ENCODE measurements at regions not wholly inside any gene's neighbourhood (a gene's known extent, or its start where the extent isn't known, plus 50 kb on each side); places are given as distances from the start of the nearest gene placed in this dataset.

DNA sequence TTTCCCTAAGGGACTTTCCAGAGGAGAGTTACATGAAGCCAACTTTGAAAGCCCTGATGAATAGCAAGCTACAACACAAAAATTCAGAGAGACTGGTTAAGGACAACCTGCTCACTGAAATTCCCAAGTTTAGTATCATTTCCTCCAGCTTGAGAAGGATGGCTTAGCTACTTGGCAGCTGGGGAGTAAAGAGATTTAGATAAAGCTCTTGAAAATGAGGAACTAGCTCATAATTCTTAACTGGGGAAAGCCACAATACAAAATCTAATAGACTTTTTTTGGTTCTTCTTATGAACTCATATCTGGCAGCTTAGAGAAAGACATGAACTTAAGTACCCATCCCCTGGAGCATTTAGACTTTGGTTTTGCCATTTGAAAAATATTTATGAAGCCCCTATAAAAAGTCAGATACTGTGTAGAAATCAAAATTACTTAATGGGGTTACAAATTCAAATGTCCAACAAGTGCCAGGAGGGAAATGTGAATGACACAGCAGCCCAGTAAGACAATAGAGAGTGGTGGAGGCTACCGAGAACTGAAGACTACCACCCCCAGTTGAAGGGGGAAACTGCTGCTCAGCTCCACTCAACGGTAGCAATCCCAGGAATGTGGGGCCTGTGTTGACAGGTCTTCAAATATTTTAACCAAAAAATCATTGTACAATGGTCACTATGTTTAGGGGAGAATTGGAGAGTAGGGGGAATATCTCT lies 79.4 kb upstream of the ADRB2 start:
- Histone ChIP-seq H3K79me2 (ENCODE audit: low read depth) (no peaks in the 10 kb centered on the region), H3K4me3 (no peak overlapping the region), H3F3A (ENCODE audit: insufficient read depth, low read depth) (no peaks in the 10 kb centered on the region), H3K36me3 (ENCODE audit: low read depth) (no peaks in the 10 kb centered on the region), H4K20me1 (ENCODE audit: insufficient read depth) (no peaks in the 10 kb centered on the region), H2AFZ (no peak overlapping the region), H3K27ac (no peak overlapping the region), H3K4me1 (replicated peaks; ENCODE audit: insufficient read depth) (no peaks in the 10 kb centered on the region), H3K9me2 (ENCODE audit: insufficient read depth) (no peaks in the 10 kb centered on the region), H3K4me2 (no peak overlapping the region), H3K27me3 (ENCODE audit: insufficient read depth, low read depth) (no peaks in the 10 kb centered on the region), H3K9me3 (ENCODE audit: insufficient read depth, low read depth) (no peaks in the 10 kb centered on the region)
- no peak for TF ChIP-seq EZH2 (IDR thresholded peaks at IDR 0.05; ENCODE audit: low read depth)
- TF ChIP-seq, protein P1, sequence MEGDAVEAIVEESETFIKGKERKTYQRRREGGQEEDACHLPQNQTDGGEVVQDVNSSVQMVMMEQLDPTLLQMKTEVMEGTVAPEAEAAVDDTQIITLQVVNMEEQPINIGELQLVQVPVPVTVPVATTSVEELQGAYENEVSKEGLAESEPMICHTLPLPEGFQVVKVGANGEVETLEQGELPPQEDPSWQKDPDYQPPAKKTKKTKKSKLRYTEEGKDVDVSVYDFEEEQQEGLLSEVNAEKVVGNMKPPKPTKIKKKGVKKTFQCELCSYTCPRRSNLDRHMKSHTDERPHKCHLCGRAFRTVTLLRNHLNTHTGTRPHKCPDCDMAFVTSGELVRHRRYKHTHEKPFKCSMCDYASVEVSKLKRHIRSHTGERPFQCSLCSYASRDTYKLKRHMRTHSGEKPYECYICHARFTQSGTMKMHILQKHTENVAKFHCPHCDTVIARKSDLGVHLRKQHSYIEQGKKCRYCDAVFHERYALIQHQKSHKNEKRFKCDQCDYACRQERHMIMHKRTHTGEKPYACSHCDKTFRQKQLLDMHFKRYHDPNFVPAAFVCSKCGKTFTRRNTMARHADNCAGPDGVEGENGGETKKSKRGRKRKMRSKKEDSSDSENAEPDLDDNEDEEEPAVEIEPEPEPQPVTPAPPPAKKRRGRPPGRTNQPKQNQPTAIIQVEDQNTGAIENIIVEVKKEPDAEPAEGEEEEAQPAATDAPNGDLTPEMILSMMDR (conservative IDR thresholded peaks at IDR 0.05): no peak
- CTCF ChIA-PET: no interaction called here
- POLR2A ChIA-PET (ENCODE audit: unreplicated experiment): interaction anchor here (0.6 kb wide), 1 partner anchor 8 kb away, joined by 3 read pairs; no protein-coding TSS in a partner anchor
- intact Hi-C loops (cut with micrococcal nuclease; ENCODE audit: unreplicated experiment): no loop called here
- no peak for DNase-seq
- no TSS peak for BruUV-seq (replicated peaks)

DNA sequence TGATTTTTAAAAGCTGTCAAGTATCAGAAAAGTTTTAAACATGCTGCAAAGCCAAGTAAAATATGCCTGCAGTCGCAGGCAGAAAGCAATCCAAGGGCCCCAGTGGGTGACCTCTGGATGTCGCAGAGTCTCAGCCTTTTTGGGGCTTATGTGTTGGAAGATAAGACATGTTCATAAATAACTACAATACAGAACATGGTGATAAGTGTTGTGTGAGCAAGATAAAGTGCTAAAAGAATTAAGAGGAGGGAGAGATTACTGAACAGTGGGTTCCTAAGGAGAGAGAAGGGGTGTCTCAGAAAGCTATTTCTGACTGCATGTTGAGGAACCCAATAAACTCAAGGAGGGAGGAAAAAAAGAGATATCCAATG lies 78.9 kb upstream of the ADRB2 start:
- no peak overlapping the region for H3K4me2 ChIP-seq
- POLR2A ChIA-PET (ENCODE audit: unreplicated experiment): no interaction called here
- H3K9me3 ChIP-seq (ENCODE audit: insufficient read depth, low read depth): no peaks in the 10 kb centered on the region
- no peaks in the 10 kb centered on the region for H3K36me3 ChIP-seq (ENCODE audit: low read depth)
- no peak for DNase-seq
- H2AFZ ChIP-seq: no peak overlapping the region
- no peaks in the 10 kb centered on the region for H3K4me1 ChIP-seq (replicated peaks; ENCODE audit: insufficient read depth)
- TF ChIP-seq, protein P1 (conservative IDR thresholded peaks at IDR 0.05): no peak
- TF ChIP-seq EZH2 (IDR thresholded peaks at IDR 0.05; ENCODE audit: low read depth): no peak
- intact Hi-C loops (cut with micrococcal nuclease; ENCODE audit: unreplicated experiment): no loop called here
- CTCF ChIA-PET: no interaction called here
- BruUV-seq (replicated peaks): no TSS peak
- H3K27me3 ChIP-seq (ENCODE audit: insufficient read depth, low read depth): no peaks in the 10 kb centered on the region
- no peaks in the 10 kb centered on the region for H3F3A ChIP-seq (ENCODE audit: insufficient read depth, low read depth)
- H3K9me2 ChIP-seq (ENCODE audit: insufficient read depth): no peaks in the 10 kb centered on the region
- H4K20me1 ChIP-seq (ENCODE audit: insufficient read depth): no peaks in the 10 kb centered on the region
- no peak overlapping the region for H3K27ac ChIP-seq
- H3K79me2 ChIP-seq (ENCODE audit: low read depth): no peaks in the 10 kb centered on the region
- no peak overlapping the region for H3K4me3 ChIP-seq

DNA sequence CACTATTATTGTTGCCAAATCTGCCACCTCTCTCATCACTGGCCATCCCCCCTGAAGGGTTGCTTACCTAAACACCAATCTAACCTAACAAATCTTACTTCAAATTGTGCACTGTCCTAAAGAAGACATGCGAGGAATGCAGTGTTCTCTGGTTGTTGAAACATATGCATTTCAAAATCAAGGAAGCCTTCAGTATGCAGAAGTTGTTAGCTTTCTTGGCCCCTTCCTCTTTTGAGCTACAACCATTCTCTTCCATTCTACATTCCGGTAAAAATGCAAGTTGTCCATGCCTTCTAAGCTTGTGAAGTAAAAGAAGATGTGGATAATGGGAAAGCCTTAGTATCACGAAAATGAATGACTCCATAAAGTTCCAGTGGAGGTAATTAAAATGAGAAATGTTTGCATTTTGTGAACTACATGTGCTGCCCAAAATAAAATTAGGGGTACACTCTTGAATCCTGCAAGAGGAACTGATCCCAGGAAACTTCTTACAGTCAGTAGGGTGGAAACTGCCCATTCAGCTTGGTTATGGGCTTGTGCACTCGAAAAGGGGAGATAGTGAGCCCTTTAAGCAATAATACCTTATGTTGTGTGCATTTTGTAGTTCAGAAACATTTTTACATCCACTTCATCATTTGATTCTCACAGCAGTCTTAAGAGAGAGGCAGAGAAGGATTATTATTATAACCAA lies 77.6 kb upstream of the ADRB2 start:
- DNase-seq: no peak
- H3K36me3 ChIP-seq (ENCODE audit: low read depth): no peaks in the 10 kb centered on the region
- no peak overlapping the region for H2AFZ ChIP-seq
- TF ChIP-seq, protein P1 (conservative IDR thresholded peaks at IDR 0.05): no peak
- TF ChIP-seq EZH2 (IDR thresholded peaks at IDR 0.05; ENCODE audit: low read depth): no peak
- no peaks in the 10 kb centered on the region for H3K4me1 ChIP-seq (replicated peaks; ENCODE audit: insufficient read depth)
- ChIA-PET POLR2A (ENCODE audit: unreplicated experiment) (interaction anchor here (0.6 kb wide), 1 partner anchor 13 kb away, joined by 3 read pairs; no protein-coding TSS in a partner anchor), CTCF (no interaction called here)
- no peak overlapping the region for H3K27ac ChIP-seq
- BruUV-seq (replicated peaks): no TSS peak
- H3K9me2 ChIP-seq (ENCODE audit: insufficient read depth): no peaks in the 10 kb centered on the region
- H3F3A ChIP-seq (ENCODE audit: insufficient read depth, low read depth): no peaks in the 10 kb centered on the region
- no peak overlapping the region for H3K4me3 ChIP-seq
- no peaks in the 10 kb centered on the region for H3K79me2 ChIP-seq (ENCODE audit: low read depth)
- intact Hi-C loops (cut with micrococcal nuclease; ENCODE audit: unreplicated experiment): no loop called here
- H3K27me3 ChIP-seq (ENCODE audit: insufficient read depth, low read depth): no peaks in the 10 kb centered on the region
- no peak overlapping the region for H3K4me2 ChIP-seq
- H4K20me1 ChIP-seq (ENCODE audit: insufficient read depth): no peaks in the 10 kb centered on the region
- H3K9me3 ChIP-seq (ENCODE audit: insufficient read depth, low read depth): no peaks in the 10 kb centered on the region
